BE2C (cell line): ENCODE measurements at regions not wholly inside any gene's neighbourhood (a gene's known extent, or its start where the extent isn't known, plus 50 kb on each side); places are given as distances from the start of the nearest gene placed in this dataset.
A peak's percentile ranks its signal among the peaks of the same experiment; 100 is the strongest.

Source experiments
- DNase-seq: peaks from one replicate; pipeline ENCODE4 v3.0.0-alpha.2; 2020
- H3K27me3 ChIP-seq: fragments of 250-450 bp; sonication (Bioruptor Pico); 2 replicates; pipeline ENCODE4 v1.5.1; 2020; ENCODE audit warnings: mild to moderate bottlenecking
- H3K36me3 ChIP-seq: fragments of 250-450 bp; sonication (Bioruptor Pico); 2 replicates; pipeline ENCODE4 v1.5.1; 2020; ENCODE audit warnings: mild to moderate bottlenecking
- H3K4me1 ChIP-seq: fragments of 250-450 bp; sonication (Bioruptor Pico); 2 replicates; pipeline ENCODE4 v1.5.1; 2020
- H3K4me3 ChIP-seq: 2 replicates; pipeline ENCODE4 v1.5.1; 2011; ENCODE audit warnings: low read depth, low read length
- H3K9me3 ChIP-seq: fragments of 250-450 bp; sonication (Bioruptor Pico); 2 replicates; pipeline ENCODE4 v1.5.1; 2020
- CTCF ChIP-seq: IDR thresholded peaks from 2 replicates; pipeline ENCODE4 v1.5.1; 2012; ENCODE audit warnings: mild to moderate bottlenecking, low read depth, low read length

- H3K4me3 ChIP-seq: no peak overlapping the region
These were observed 113.0 kb downstream of the DYRK2 start for GRCh38 chr12:67761566-67761965.

DNA sequence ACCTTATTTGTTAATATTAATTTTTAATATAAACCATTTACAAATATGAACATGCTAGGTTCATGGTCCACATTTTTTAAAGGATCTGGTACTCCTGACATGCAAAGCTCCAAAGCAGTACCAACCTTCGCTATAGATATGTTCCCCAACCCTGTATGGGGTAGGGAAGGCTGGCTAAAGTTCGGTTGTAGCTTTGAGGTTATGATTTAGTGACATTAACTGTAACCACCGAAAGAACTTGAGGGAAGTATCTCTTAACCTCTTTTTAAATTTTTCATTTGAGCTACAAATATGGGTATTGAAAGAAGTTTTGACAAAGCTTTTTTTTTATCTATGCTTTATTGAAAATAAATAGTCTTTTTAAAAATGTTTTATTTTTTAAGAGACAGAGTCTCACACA is 115.5 kb downstream of the DYRK2 start:
- Histone ChIP-seq H3K36me3 (no peaks in the 10 kb centered on the region), H3K9me3 (no peaks in the 10 kb centered on the region), H3K27me3 (no peaks in the 10 kb centered on the region), H3K4me3 (no peak overlapping the region), H3K4me1 (no peaks in the 10 kb centered on the region)
- DNase-seq: no peak
- TF ChIP-seq CTCF: no peak

More at GRCh38 chr12:67761566-67761965, 113.0 kb downstream of the DYRK2 start:
- H3K36me3 ChIP-seq: no peaks in the 10 kb centered on the region
- no peaks in the 10 kb centered on the region for H3K27me3 ChIP-seq
- H3K9me3 ChIP-seq: no peaks in the 10 kb centered on the region
- TF ChIP-seq CTCF: no peak
- DNase-seq: no peak
- no peaks in the 10 kb centered on the region for H3K4me1 ChIP-seq

DNA sequence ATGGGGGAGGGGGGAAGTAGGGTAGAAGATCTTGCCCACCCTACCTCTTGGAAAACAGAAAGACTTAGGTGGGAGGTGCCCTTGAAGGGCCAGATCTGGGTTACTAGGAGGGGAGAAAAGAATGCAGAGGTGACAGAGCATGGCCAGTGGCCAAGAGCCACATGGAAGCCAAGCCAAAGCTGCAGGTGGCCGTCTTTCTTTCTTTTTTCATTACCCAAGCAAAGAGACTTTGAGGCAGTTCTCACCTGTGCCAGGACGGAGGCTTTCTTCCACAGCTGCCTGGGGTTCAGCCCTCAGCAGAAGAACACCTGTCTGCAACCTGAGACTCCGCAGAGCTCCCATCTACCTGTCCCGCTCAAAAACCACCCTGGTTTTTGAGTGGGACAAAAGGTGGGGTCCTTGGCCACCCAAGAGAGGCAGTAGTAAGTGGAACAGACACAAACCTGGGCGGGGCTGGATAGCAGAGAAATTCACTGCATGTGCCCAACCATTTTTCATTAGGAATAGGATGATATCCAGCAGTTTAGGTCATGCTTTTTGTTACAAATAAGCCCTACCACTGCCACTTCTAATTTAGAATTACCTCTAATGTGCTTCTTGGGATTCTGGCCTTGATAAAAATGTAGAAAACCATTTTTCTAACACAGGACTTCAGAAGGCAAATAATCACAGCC is 116.5 kb downstream of the DYRK2 start:
- H3K36me3 ChIP-seq: no peaks in the 10 kb centered on the region
- no peak for DNase-seq

DNA sequence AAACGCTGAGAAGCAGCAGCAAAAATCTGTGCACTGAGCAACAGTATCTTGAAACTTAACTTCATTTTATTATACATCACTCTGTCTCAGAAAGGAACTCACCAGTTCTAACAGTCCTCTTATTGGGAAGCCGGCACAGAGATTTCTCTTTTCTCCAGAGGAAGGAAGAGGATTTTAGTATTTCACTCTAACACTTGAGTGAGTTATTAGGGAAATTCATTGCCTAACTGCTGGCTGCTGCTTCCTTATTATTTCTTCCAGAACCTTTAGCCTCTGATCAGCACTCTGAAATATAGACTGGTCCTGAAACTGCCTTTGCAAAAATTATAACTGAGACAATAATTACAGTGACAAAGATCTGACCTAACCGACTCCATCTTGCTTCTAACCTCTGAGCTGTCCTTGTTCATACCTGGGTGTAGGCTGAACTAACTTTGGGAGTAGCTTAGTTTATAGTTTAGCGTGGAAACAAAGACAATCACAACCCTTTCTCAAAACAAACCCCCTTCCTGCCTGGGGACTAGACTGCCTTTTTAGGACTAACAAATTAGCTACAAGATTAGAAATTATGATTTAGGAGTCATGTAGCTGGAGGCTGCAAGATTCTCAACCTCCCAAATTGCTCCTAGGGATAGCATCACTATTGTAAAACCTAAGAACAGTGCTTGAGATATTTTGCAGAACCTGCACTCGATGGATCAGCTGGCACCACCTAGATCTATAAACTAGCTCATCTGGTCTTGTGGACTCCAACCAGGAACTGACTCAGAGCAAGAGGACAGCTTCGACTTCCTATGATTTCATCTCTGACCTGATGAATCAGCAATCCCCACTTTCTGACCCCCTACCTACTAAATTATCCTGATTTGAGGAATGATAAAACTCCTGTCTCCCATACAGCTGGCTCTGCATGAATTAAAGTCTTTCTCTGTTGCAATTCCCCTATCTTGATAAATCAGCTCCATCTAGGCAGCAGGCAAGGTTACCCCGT is 117.5 kb downstream of the DYRK2 start:
- Histone ChIP-seq H3K4me3 (no peak overlapping the region), H3K9me3 (no peaks in the 10 kb centered on the region), H3K4me1 (no peaks in the 10 kb centered on the region), H3K27me3 (no peaks in the 10 kb centered on the region), H3K36me3 (no peaks in the 10 kb centered on the region)
- no peak for TF ChIP-seq CTCF
- no peak for DNase-seq

More for the DNA sequence above, 116.5 kb downstream of the DYRK2 start:
- Histone ChIP-seq H3K9me3 (no peaks in the 10 kb centered on the region), H3K4me1 (no peaks in the 10 kb centered on the region), H3K27me3 (no peaks in the 10 kb centered on the region), H3K4me3 (no peak overlapping the region)
- no peak for TF ChIP-seq CTCF

DNA sequence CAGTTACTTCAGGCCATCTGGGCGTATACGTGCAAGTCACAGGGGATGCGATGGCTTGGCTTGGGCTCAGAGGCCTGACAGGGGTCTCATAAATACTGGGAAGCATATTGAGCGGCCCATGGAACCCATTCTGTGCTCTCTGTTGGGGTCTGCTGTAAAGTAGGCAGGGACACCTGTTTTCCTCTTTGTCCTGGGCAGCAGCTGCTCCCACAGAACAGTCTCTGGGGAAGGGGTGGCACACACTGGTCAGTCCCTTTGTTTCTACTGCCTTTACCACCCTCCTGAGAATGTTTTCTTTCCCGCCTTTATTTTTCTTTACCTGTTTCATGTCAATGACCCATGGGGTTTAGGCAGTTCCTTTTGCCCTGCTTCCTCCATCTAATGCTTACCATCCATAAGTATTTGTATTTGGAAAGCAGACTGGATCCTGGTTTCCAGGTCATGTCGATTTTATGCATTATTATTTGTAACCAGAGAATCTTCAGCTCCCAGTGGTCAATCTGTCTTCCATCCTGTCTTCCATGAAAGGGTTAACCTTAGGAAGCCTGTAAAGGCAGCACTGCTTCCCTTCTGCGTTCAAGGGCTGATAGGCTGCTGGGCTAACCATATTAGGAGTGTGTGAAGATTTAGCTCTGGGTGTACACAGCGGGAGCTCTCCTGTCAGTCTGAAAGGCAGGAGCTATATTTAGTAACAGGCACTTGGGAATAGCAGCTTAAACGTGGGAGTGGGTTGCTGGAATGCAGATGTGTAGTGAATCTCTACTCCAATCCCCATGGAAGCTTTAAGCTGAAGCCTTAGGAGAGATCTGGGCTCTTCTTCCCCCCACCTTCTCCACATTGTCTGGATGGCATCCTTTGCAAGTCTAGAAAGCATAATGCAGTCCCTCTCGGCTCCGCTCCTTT is 124.0 kb downstream of the DYRK2 start:
- TF ChIP-seq CTCF: no peak
- H3K27me3 ChIP-seq: no peaks in the 10 kb centered on the region
- peaks cover 4% of the 10 kb centered on the region; the same call in 1 of the 2 replicates for H3K4me1 ChIP-seq
- H3K4me3 ChIP-seq: peak overlapping the region; percentile 14; the same call in 1 of the 2 replicates
- peak; percentile 43 for DNase-seq
- H3K36me3 ChIP-seq: no peaks in the 10 kb centered on the region
- H3K9me3 ChIP-seq: no peaks in the 10 kb centered on the region
